NOMO-1 treated with dmso at 0.1 percent for 144 hours (cell line): ENCODE measurements at regions not wholly inside any gene's neighbourhood (a gene's known extent, or its start where the extent isn't known, plus 50 kb on each side); places are given as distances from the start of the nearest gene placed in this dataset.
"Not testable (repeated sequence)": the region's sequence is repeated elsewhere in the genome, so short reads cannot be mapped to it uniquely, and the experiment has no call there.

Source experiments
- DNase-seq: peaks from one replicate; lab custom pipeline; 2025; ENCODE audit not compliant: unreplicated experiment; lab: John Stamatoyannopoulos, UW

GRCh38 chr17:33932996-33933395 lies 322.1 kb upstream of the CCL2 start:
- no peak for DNase-seq

DNA sequence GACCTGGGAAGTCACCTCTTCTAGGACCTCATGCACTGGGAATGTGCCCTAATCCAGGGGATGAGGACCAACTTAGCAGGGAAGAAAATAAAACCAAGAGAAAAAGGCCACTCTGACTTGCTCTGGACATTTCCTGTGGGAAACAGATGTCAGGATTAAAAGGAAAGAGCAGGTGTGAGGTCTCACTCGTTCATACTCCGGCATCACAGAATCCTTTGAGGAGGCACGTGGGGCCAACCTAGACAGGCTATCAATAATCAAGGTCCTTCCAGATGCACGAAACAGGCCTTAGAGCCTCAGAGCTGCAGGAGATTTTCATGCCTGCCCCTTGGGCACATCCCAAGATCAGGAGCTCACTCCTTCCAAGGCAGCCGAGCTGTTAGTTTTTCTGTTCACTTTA lies 321.5 kb upstream of the CCL2 start:
- no peak for DNase-seq

GRCh38 chr17:33934696-33935095 lies 320.4 kb upstream of the CCL2 start:
- no peak for DNase-seq

- DNase-seq: no peak
These were observed 319.3 kb upstream of the CCL2 start for GRCh38 chr17:33935822-33936221.

DNA sequence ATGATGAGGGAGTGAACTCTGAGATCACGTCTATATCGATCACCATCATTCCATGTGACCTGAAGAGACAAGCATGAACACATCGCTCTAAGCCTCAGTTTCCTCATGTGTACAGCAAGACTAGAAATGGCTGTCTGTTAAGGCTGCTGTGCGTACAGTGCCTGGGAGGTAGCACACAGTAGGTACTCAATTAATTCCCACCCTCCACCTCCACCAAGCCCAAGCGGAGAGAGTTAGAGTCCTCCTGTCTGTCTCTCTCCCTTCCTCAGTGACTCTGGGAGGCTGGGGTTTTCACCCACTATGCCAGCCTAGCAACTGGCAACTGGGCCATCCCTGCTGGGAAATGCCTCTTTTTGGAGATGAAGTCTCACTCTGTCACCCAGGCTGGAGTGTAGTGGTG lies 318.3 kb upstream of the CCL2 start:
- DNase-seq: no peak

DNA sequence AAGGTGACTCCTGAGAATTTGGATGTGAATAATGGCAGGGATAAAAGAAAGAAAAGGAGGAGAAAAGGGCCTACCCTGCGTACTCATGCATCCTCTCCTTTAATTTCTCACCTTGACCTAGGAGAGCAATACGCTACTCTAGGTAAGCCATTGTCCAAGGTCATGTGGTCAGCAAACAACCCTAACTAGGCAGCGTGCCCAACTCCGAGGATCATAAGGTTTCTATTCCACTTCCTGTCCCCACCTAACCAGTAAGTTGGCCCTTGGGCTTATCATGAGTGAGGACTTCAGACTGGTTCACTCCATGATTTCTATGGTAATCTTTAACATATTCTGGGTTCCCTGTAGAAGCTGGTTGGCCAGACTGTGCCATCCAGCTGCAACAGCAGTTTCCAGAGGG lies 315.1 kb upstream of the CCL2 start:
- DNase-seq: no peak

- DNase-seq: no peak
These were observed 314.2 kb upstream of the CCL2 start for GRCh38 chr17:33940769-33941370.

DNA sequence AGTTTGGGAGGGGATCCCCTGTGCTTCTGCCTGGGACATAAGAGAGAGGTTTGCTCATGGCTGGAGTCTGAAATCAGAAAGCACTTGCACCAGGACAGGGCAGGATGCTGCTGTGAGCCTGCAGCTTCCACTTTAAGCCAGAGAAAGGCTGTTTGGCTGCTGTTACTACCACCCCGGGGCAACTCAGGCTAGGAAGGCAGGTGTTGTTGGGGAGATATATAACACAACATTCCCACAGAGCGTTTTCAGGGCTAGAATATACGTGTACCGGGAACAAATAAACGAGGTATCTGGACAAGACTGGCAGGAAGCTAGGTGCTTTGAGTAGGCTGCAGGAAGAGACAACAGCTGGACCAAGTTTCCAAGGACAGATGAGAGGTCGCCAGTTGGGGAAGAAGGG lies 313.3 kb upstream of the CCL2 start:
- no peak for DNase-seq

- DNase-seq: no peak
These were observed 312.7 kb upstream of the CCL2 start for GRCh38 chr17:33942414-33942813.

DNA sequence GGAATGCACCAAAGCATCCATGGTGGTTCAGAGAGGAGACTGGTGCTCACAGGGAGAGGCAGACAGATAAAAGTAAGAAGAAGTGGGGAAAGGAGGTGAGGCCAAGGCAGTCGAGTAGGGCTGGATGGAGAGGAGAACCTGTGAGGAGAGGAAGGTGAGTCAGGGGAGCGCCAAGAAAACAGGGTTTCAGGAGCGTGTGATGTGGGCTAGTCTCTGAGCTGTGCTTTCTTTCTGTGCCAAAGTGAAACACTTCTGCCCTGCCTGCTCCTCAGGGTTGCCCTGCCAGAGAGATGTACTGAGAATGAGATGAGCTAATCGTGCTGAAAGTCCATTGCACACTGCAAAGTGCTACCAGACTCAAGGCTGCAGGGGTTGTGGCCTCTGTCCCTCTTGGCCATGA lies 310.7 kb upstream of the CCL2 start:
- DNase-seq: no peak

- no peak for DNase-seq
These were observed 310.3 kb upstream of the CCL2 start for GRCh38 chr17:33944826-33945225.

DNA sequence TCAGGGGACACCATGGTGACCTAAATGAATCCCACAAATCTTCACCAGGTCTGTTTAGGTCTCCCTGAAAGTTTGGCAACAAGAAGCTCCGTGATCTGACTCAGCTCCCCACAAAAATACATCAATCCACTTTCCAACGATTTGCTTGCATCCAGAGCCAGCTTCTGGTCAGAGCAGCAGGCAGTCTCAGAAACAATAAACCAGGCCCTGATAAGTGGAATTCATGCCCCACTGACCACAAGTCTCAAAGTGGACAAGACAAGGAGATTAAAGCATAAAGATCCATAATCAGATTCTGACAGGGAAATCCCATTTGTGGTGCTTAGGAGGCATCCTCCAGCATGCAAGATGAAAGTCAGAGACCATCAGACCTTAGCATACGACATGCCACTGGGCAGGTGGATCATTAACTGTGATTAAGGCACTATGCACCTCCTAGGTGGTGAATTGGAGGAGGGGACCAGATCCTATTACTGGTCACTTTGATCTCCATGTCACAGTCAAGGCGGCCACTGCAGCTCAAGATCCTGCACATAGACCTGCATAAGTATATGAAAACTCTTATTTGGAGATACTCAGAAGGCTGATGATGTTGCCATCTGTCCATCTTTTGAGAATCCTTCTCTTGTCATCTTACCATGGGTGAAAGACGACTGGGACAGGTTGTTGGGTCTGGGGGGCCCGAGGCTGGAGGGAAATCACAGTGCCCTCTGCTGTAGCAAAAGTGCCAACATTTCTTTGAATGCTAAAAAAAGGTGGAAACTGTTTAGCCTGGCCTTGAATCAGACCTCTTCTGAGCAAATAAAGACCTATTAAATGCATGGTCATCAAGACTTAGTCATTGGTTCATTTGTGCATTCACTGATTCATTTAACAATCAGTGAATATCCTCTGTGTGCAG lies 309.2 kb upstream of the CCL2 start:
- no peak for DNase-seq

- no peak for DNase-seq
These were observed 307.3 kb upstream of the CCL2 start for GRCh38 chr17:33947762-33948161.

DNA sequence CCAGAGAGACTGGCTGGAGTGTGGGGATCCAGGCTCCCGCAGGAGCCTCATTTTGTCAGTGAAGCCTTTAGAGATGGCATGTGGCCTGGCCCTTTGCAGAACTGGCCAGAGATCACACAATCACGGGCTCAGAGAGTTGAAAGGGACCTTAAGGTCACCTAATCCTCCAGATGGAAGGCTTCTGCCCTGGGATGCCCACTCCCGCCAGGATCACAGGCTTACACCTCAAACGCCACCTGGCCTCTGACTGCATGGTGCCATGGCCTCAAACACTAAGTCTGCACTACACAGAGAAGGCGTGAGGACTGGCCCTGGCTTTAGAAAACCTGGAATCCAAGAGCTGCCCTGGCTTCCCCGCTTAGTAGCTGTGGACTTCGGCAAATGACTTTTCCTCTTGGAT lies 306.8 kb upstream of the CCL2 start:
- DNase-seq: no peak

DNA sequence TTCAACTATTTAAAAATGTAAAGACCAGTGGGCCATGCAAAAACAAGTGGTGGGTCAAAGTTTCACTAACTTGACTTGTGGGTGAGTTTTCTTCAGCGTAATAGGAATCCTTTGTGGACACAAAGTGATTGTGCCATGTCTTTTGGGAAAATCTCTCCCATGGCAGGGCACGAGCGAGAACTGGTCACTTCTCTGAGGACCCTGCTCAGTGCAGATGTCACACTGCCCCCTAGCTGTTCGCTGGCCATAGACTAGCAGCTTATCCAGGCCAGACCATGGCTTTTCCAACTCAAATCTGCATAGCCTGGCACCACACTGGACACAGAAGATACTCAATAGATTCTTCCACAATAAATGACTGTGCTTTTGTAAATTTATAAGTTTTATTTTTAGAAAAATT lies 306.0 kb upstream of the CCL2 start:
- no peak for DNase-seq

DNA sequence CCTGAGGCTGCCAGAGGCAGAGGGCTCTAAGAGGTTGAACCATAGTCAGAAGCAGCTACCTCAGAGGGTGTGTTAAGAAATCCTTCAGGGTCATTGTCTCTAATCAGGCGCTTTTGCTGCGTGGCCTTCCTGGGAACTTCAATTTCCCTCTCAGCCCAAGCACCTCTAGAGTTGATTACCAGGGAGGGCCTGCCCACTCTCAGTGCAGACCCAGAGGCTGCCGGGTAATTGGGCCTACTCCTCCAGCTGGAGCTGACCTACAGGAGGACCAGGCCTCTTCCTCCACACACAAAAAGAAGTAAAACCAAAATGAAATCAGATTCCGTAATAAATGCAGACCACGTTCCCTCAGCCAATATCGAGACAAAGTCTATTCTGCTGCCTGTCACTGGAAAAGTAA lies 305.0 kb upstream of the CCL2 start:
- no peak for DNase-seq

DNA sequence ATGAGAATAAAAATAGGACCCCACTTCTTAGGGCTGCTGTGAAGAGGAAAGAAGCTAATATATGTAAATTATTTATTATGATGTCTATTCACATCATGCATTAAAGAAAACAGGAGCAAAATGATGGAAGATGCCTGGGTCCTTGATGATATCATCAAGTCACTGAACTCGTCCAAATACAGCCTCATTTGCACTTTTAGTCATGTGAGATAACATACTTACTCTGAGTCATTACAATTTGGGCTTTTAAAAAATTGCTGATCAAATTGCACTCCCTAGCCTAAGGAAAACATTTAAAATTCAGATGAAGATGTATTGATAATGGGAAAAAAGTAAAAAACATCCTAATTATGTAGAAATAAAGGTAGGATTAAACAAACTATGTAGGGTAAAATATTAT lies 302.7 kb upstream of the CCL2 start:
- DNase-seq: no peak

GRCh38 chr17:33954597-33954996 lies 300.5 kb upstream of the CCL2 start:
- no peak for DNase-seq

GRCh38 chr17:33955461-33955860 lies 299.6 kb upstream of the CCL2 start:
- no peak for DNase-seq

GRCh38 chr17:33959098-33959497 lies 296.0 kb upstream of the CCL2 start:
- DNase-seq: not testable (repeated sequence)

DNA sequence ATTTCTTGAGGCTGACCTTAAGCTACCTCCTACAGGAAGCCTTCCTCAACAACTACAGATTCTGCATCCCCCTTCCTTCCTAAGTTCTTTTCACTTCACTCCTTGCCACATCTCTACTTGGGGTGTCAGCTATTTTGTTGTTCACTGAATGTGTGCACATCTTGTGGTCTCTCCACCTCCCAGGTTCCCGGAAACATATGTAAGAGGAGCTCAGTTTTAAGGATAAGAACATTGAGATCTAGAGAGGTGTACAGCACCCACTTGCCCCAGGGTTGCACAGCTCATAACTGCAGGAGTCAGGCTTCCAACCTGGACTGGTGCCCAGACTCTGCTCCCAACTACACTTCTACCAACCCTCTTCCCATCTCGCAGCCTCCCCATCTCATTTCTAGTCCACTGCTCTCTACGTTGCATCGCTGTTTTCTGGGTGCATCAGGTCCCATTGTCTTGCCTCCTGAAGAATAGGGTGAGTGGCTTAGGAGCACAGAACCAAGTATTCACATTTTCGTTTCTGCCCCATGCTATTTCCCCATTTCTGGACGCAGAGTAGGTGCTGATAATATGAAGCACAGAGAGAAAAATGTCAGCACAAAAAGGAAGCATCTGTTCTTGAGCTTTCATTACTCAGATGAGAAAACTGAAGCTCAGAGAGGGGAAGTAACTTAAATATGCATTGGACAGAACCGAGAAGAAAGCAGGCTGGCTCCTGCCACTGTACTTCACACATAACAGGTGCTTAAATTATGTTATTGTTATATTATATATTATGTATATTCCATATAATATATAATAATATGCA lies 292.0 kb upstream of the CCL2 start:
- DNase-seq: peak; percentile 30
